ENCODE measurements at regions not wholly inside any gene's neighbourhood (a gene's known extent, or its start where the extent isn't known, plus 50 kb on each side); places are given as distances from the start of the nearest gene placed in this dataset.

- no peak for DNase-seq
These were observed 164.7 kb upstream of the CTTNBP2NL start for GRCh38 chr1:112231331-112231730.

GRCh38 chr1:112232848-112233247 is 163.2 kb upstream of the CTTNBP2NL start:
- no peak for DNase-seq

- no peak for DNase-seq
These were observed 161.3 kb upstream of the CTTNBP2NL start for GRCh38 chr1:112234710-112235109.

- DNase-seq = no peak
These were observed 157.9 kb upstream of the CTTNBP2NL start for GRCh38 chr1:112237983-112238545.

GRCh38 chr1:112239683-112240330 is 156.2 kb upstream of the CTTNBP2NL start:
- no peak for DNase-seq

- no peak for DNase-seq
These were observed 153.5 kb upstream of the CTTNBP2NL start for GRCh38 chr1:112242470-112242869.

GRCh38 chr1:112244131-112244530 is 151.9 kb upstream of the CTTNBP2NL start:
- no peak for DNase-seq

GRCh38 chr1:112245114-112245513 is 150.9 kb upstream of the CTTNBP2NL start:
- DNase-seq = no peak

GRCh38 chr1:112247036-112247597 is 148.9 kb upstream of the CTTNBP2NL start:
- DNase-seq = no peak

- DNase-seq = no peak
These were observed 148.1 kb upstream of the CTTNBP2NL start for GRCh38 chr1:112247961-112248360.

- DNase-seq = no peak
These were observed 145.1 kb upstream of the CTTNBP2NL start for GRCh38 chr1:112250892-112251291.

- no peak for DNase-seq
These were observed 144.1 kb upstream of the CTTNBP2NL start for GRCh38 chr1:112251766-112252506.

- DNase-seq = no peak
These were observed 142.6 kb upstream of the CTTNBP2NL start for GRCh38 chr1:112253366-112253765.

GRCh38 chr1:112255080-112255479 is 140.9 kb upstream of the CTTNBP2NL start:
- no peak for DNase-seq

- no peak for DNase-seq
These were observed 139.6 kb upstream of the CTTNBP2NL start for GRCh38 chr1:112256411-112256810.

- no peak for DNase-seq
These were observed 138.8 kb upstream of the CTTNBP2NL start for GRCh38 chr1:112257043-112257835.

- DNase-seq = no peak
These were observed 135.3 kb upstream of the CTTNBP2NL start for GRCh38 chr1:112260699-112261098.

GRCh38 chr1:112262316-112262715 is 133.7 kb upstream of the CTTNBP2NL start:
- no peak for DNase-seq

- no peak for DNase-seq
These were observed 133.0 kb upstream of the CTTNBP2NL start for GRCh38 chr1:112263042-112263441.

GRCh38 chr1:112263453-112263852 is 132.6 kb upstream of the CTTNBP2NL start:
- DNase-seq = no peak

GRCh38 chr1:112264010-112264409 is 132.0 kb upstream of the CTTNBP2NL start:
- DNase-seq = no peak

- no peak for DNase-seq
These were observed 131.5 kb upstream of the CTTNBP2NL start for GRCh38 chr1:112264553-112264952.

GRCh38 chr1:112265931-112266330 is 130.1 kb upstream of the CTTNBP2NL start:
- DNase-seq = no peak
